HG02610 (cell line): ENCODE measurements at regions not wholly inside any gene's neighbourhood (a gene's known extent, or its start where the extent isn't known, plus 50 kb on each side); places are given as distances from the start of the nearest gene placed in this dataset.
A peak's percentile ranks its signal among the peaks of the same experiment; 100 is the strongest.
"Not testable (repeated sequence)": the region's sequence is repeated elsewhere in the genome, so short reads cannot be mapped to it uniquely, and the experiment has no call there.

Source experiments
- ATAC-seq: cut with Tn5 transposase; IDR thresholded peaks from one replicate; pipeline ENCODE4 v1.9.1; 2021; ENCODE audit warnings: mild to moderate bottlenecking, moderate library complexity; ENCODE audit not compliant: unreplicated experiment

DNA sequence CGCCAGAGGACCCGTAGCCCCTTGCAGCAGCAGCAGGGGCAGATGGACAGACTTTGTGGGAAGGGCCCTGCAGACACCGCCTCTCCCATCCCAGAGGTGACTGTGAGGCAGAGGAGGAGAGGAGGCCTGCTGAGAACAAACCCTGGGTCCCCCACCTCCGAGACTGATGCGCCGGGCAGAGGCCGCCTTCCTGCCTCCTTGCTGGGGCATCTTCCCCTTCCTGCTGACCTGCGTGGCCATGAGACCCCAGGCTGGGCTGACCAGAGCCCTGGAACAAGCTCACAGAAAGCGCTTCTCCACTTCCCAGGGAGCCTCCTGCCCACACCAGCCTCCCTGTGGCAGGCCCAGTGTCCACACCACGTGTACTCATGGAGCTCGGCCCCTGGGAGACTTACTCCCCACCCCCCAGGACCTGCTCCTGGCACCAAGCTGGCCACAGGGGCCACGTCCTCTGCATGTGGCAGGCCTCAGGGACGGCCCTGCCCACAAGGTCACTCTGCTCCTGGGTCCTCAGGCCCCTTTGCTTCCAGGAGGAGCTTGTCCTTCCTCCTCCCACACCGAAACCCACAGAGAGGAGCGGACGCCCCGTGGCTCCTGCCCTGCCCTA is 119.0 kb upstream of the ZNF469 start:
- ATAC-seq, result not testable (repeated sequence)

DNA sequence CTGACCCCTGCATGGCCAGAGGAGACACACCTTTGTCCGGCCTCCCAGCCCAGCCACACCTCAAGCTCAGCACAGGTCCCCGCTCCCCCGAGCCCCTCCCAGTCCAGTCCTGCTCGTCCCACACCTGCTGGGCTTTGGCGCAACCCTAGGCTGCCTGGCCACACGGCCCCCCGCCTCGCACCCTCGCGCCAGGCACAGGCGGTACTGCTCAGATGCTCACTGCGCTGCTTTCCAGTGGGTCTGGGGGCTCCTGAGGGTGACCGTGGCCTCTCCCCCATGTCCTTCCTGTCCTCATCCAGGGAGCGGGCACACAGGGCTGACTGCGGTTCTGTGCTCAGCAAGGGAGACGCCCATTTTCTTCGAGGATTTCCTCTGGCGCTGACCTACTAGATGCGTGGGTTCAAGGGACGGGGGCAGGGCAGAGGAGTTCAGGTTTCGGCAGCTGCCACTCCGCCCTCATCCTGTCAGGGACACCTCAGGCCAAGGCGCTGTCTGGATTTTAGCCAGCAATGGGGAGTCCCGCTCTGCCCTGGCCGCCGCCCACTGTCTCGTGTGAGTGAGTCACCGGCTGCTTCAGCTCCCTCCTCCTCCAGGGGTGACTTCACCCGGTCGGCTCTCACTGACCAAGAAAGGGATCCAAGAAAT is 118.0 kb upstream of the ZNF469 start:
- ATAC-seq, result peak; percentile 72

DNA sequence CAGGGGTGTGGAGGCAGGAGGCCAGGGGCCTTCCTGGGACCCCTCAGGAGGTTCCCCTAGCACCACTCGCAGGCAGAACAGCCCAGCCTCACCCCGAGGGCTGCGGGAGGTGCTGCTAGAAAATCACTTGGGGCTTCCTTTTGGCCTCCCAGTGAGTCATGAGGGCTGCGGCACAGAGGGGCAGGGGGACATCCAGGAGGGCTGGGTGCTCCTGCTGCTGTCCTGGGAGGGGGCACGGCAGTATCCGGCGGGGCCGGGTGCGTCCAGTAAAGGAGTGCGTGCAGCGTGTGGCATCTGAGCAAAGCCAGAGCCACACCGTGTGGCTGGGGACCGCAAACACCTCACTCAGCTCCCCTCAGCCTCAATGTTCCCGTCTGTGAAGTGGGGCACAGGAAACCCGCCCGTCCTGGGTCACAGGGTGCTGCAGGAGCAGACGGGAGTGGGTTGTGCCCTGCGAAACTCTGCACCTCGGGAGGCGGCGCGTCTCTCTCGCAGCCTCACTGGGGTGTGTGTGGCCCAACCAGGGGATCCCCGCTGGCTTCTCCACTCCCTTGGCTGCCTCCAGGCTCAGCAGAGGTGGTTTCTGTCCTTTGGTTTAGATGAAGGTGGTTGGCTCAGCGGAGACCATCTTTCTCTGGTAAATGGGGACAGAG is 117.3 kb upstream of the ZNF469 start:
- not testable (repeated sequence) for ATAC-seq

DNA sequence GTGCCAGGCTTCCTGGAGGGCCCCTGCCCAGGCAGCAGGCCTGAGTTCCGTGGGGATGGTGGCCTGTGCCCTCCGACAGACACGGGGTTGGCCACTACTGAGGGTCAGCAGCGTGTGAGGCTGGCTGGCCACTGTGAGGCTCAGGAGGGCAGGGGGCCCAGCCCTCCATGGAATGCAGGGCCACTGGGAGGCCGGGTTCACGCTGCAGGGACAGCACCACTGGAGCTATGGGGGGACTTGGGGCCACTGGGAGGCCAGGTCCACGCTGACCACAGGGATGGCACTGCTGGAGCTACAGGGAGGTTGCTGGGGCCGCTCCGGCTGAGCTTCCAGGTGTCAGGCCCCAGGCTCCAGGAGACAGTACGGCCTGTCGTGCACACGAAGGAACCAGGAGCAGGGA is 116.7 kb upstream of the ZNF469 start:
- not testable (repeated sequence) for ATAC-seq

DNA sequence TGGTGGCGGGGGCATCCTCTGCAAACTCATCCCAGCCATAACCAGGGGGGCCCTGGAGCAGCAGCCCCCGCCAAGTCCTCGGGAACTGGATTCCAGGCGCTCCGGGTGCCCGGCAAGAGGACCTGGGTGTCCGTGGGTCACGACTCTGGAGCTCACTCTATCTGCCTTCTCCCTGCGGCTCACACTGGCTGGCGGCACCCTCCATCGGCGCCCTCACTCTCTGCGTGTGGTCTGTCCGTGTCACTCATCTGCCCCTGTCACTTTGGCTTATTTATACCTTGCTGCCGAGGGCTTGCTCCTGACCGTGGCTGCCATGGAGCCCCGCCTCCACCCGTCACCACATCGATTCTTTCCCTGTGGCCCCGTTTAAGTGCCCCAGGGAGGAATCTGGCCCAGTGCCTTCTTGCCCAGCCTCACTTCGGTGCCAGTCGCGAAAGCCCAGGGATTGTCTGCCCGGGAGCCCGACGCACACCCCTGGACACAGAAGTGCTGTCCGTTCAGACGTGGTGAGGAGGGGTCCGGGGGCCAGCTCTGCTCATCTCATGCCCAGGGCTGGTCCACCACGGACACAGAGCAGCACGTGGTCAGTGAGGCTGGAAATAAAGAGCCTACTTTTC is 115.7 kb upstream of the ZNF469 start:
- not testable (repeated sequence) for ATAC-seq

DNA sequence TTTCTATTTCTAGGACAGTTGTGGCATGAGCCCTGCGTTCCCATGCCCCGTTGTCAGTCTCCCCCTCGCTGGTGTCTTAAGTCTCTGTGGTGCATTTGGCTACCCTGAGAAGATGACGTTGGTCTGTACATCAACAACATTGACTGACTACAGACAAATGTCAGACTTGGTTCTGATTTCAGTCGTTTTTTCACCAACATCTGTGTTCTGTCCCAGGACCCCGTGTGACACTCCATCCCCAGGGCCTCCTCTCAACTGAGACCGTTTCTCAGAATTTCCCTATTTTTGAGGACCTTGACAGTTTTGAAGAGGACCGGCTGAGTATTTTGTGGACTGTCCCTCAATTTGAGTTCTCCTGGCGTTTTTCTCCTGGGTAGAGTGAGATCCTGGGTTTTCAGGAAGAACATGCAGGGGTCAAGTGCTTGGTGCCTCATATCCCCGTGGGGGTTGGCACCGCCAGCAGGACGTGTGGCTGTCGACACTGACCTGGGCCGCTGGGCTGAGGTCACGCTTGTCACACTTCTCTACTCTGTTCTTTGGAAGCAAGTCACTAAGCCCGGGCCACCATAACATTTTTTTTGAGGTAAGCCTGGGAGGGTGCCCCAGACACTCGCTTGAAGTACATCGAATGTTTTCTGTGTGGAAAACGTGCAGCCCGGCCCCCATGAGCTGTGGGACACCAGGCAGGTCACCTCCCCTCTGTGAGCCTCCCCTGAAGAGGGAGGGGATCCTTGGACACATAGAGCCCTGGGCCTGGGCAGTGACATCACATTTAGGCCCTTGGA is 114.4 kb upstream of the ZNF469 start:
- ATAC-seq, result not testable (repeated sequence)

DNA sequence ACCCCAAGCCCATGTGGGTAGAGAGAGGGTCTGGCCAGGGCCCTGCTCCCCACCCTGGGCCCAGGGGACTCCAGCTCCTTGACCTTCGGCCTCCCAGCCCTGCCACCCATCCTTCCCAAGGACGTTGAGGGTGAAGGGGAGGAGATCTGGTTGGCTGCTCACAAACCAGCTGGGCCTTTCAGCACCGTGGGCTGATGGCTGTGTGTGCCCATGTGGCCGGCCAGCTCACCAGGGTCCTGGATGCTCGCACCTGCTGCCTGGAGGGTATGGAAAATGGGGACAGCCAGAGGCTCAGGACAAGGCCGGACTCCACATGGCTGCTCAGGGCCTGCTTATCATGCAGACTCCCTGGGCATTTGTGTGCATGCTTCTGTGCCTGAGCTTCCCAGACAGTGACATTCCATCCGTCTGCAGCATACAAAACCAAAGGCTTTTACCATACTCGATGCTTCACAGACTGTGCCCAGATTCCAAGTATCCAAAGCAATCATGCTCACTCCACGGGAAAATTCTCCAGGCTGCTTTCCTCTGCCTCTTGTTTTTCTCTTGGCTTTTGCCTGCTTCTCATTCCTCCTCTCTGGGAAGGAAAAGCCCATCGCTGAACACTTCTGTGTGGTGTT is 112.5 kb upstream of the ZNF469 start:
- ATAC-seq, result not testable (repeated sequence)

DNA sequence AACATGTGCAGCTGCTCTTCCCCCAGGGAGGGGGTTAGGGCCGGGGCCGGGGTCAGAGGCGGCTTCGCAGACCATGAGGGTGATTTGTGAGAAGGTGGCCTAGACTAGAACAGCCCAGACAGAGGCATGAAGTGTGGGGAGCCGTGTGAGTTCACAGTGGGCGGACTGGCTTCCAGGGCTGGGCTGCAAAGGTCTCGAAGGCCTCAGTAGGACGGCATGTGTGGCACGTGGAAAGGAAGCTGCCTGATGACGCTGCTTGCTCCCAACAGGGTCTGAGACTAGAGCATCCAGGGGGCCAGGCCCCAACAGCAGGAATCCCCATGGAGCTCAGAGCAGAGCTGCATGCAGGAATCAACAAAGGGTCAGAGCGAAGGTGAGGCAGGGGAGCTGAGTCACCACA is 111.5 kb upstream of the ZNF469 start:
- ATAC-seq, result not testable (repeated sequence)

DNA sequence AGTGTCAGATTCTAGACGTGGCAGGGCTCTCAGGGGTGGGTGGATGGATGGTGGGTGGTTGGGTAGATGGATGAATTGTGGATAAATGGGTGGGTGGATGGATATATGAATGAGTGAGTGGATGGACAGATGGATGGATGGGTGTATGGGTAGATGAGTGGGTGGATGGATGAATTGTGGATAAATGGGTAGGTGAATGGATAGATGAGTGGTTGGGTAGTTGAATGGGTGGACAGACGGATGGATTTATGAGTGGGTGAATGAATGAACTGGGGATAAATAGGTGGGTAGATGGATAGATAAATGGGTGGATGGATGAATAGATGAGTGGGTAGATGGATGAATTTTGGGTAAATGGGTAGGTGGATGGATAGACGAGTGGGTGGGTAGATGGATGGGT is 111.0 kb upstream of the ZNF469 start:
- ATAC-seq, result not testable (repeated sequence)

DNA sequence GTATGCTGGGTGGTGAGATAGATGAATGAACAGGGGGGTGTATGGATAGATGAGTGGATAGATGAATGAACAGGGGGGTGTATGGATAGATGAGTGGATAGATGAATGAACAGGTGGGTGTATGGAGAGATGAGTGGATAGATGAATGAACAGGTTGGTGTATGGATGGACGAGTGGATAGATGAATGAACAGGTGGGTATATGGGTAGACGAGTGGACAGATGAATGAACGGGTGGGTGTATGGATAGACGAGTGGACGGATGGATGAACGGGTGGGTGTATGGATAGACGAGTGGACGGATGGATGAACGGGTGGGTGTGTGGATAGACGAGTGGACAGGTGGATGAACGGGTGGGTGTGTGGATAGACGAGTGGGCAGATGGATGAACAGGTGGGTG is 110.3 kb upstream of the ZNF469 start:
- not testable (repeated sequence) for ATAC-seq

DNA sequence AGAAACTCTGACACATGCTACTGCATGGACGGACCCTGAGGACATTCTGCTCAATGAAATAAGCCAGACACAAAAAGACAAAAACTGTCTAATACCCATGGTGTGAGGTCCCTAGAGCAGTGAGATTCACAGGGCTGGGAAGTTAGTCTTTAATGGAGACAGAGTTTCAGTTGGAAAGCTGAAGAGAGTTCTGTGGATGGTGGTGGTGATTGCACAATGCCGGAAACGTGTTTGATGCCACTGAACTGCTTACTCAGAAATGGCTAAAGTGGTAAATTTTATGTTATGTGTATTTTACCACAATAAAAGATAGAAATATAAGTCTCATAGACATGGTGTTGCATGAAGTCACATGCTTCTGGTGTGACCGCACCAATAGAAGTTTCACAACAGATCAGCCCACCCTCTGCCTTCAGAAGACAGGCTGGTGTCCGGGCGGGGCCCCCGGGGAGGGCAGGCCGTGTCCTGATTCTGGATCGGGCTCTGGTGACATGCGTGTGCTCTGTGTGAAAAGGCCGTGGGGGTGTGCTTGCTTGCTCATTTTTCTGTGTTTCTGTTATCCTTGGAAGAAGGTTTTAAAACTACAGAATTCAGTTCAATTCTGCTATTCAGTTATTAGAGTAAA is 108.5 kb upstream of the ZNF469 start:
- ATAC-seq, result not testable (repeated sequence)

DNA sequence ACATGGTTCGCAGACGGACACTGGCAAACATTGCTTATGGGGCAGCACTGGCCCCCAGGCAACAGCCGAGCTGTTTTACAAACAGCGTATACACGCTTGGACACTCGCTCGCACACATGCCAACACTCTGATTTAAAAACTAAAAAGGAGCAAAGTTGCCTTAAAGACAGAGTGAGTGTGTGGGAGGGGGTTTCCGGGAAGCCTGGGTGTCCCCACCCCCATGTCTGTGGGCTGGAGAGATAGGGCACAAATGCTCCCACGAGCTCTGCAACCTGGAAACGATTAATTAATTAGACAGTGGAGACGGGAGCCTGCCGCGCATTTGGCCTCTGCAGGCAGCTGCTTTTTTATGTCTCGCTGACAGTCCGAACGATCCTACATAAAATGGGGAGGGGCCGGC is 107.9 kb upstream of the ZNF469 start:
- ATAC-seq, result no peak

DNA sequence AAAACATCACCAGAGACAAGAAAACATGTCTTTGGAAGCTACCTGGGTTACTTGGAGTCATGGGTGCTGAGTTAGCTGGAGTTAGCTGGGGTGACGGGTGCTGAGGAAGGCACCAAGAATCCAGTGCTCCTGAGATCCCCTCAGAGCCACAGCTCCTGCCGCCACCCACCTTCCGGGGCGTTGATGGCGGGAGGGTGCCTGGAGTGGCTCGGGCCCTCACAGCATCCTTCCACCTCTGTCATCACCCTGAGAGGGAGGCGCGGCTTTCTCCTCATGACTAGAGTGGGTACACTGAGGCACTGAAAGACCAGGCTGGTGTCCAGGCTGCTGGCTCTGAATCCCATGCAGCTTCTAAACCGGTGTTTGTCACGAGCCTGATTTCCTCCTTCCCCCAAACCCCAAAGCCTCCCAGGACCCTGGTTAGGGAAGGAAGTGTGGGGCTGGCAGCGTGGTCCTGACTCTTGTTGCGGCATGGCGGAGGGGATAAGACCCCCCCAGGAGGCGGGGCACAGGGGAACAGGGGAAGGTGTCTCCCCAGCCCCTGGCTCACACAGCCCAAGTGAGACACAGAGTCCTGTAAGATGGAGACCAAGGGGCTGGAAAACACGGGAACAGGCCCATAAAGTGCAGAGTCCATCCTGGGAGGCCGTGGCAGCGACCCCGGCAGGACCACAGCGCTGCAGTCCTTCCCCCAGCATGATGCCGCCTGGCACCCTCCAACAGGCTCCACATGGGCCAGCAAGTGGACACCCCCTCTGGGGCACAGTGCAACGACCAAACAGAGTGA is 107.2 kb upstream of the ZNF469 start:
- not testable (repeated sequence) for ATAC-seq

DNA sequence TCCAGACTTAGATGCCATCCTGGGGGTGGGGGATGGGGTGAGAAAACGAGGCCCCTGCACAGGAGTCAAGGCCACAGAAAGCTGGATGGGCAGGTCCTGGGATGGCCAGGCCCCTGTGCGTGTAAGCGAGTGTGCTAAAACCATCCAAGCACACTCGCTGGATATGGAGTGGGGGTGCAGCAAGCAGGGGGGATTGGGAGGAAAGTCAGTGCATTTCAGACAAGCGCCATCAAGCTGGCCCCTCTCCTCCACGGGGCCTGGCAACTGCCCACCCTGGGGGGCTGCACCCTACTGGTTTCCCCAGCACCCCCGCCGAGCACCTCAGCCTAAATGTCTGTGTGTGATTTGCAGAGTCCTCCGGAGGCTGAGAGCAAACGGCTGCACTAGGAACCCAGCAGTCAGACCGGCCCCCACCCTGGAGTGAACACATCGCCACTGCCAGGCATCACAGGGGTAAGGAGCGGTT is 106.6 kb upstream of the ZNF469 start:
- not testable (repeated sequence) for ATAC-seq

DNA sequence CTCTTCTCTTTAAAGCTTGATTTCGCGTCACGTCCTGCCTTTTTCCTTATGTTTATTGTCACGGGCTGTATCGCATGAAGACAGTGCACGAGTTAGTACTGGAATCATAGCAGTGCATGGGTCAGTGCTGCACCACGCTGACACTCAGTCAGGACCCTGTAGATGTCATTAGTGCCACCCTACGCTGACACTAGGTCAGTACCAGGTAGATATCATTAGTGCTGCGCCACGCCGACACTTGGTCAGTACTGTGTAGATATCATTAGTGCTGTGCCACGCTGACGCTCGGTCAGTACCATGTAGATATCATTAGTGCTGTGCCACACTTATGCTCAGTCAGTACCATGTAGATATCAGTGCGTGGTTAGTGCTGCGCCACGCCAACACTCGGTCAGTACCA is 106.2 kb upstream of the ZNF469 start:
- no peak for ATAC-seq

DNA sequence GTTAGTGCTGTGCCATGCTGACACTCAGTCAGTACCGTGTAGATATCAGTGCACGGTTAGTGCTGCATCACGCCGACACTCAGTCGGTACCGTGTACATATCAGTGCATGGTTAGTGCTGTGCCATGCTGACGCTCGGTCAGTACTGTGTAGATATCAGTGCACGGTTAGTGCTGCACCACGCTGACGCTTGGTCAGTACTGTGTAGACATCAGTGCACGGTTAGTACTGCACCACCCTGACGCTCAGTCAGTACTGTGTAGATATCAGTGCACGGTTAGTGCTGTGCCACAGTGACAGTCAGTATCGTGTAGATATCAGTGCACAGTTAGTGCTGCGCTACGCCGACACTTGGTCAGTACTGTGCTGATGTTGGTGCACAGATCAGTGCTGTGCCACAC is 102.8 kb upstream of the ZNF469 start:
- no peak for ATAC-seq

DNA sequence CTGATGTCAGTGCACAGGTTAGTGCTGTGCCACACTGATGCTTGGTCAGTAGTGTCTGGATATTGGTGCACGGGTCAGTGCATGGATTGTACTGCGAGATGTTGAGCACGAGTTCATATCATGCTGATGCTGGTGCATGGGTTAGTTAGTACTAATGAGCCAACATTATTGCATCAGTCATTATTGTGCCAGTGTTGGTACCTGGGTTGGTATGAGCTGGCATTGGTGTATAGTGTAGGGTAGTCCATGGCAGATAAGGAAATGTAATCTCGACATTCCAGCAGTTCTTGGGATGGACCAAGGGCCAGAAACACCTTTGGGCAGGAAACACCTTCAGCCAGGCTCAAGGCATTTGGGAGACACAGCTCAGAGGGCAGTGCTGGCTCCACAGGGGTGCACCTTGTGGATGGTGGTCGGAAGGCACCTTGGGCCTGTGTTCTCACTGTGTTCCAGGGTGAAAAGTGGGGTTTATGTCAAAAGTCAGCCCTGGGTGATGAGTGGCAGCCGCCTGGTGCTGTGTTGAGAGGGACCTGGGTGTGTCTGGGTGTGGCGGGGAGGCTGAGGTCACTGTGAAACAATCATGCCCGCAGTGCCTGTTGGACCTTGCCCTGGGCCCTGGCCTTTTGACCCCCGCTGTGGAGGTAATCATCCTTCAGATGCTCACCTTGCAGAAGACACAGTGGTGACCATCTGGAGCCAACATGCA is 100.7 kb upstream of the ZNF469 start:
- no peak for ATAC-seq

DNA sequence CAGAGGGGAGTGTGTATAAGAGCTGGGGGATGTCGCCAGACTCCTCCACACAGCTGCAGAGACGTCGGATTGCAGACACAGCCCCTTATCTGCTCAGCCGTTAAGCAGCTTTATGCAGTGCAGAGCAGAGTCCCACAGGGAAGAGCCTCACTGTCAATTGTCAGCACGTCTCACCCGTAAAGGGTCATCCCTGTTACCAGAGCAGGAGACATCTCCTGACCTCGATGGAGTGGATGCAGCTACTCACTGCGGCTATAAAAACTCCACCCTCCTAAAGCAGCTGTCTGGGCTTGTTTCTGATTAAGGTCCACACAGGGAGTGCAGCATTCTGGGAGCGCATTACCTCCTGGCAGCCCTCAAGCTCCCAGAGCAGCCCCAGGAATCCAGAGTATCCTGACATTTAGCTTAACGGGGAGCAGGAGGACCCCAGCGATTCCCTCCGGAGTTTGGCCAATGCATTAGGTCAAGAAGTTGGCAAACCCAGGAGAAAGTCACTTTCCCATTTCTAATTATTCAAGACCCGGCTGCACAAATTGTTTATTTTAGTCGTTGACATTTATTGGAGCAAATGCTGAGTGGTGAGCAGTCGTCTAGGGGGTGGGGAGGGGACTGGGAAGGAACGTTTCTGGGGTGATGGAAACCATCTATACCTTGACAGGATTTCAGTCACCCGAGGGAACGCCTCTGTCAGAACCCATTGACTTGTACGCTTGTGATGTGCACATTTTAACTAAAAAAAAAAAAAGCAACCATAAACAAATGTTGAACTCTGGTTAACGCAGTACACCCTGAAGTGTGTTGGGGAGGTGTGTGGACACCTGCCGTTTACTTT is 100.0 kb upstream of the ZNF469 start:
- no peak for ATAC-seq
